ENCODE measurements at regions not wholly inside any gene's neighbourhood (a gene's known extent, or its start where the extent isn't known, plus 50 kb on each side); places are given as distances from the start of the nearest gene placed in this dataset.

GRCh38 chr5:105794578-105794977 lies 1876.2 kb downstream of the EFNA5 start:
- no peak for DNase-seq (ENCODE audit: extremely low read depth in 1 of 2, low read depth in 1 of 2)

GRCh38 chr5:105789246-105789645 lies 1881.5 kb downstream of the EFNA5 start:
- DNase-seq (ENCODE audit: extremely low read depth in 1 of 2, low read depth in 1 of 2) = no peak

GRCh38 chr5:105783811-105784210 lies 1886.9 kb downstream of the EFNA5 start:
- DNase-seq (ENCODE audit: extremely low read depth in 1 of 2, low read depth in 1 of 2) = no peak

- DNase-seq (ENCODE audit: extremely low read depth in 1 of 2, low read depth in 1 of 2) = no peak
Observed at GRCh38 chr5:105782501-105782900, 1888.2 kb downstream of the EFNA5 start.

GRCh38 chr5:105773241-105773640 lies 1897.5 kb downstream of the EFNA5 start:
- DNase-seq (ENCODE audit: extremely low read depth in 1 of 2, low read depth in 1 of 2) = no peak

- DNase-seq (ENCODE audit: extremely low read depth in 1 of 2, low read depth in 1 of 2) = no peak
Observed at GRCh38 chr5:105767267-105767666, 1903.5 kb downstream of the EFNA5 start.

- DNase-seq (ENCODE audit: extremely low read depth in 1 of 2, low read depth in 1 of 2) = no peak
Observed at GRCh38 chr5:105762728-105763127, 1908.0 kb downstream of the EFNA5 start.

- DNase-seq (ENCODE audit: extremely low read depth in 1 of 2, low read depth in 1 of 2) = no peak
Observed at GRCh38 chr5:105754056-105754455, 1916.7 kb downstream of the EFNA5 start.

- no peak for DNase-seq (ENCODE audit: extremely low read depth in 1 of 2, low read depth in 1 of 2)
Observed at GRCh38 chr5:105752801-105753200, 1917.9 kb downstream of the EFNA5 start.

GRCh38 chr5:105751908-105752307 lies 1918.8 kb downstream of the EFNA5 start:
- no peak for DNase-seq (ENCODE audit: extremely low read depth in 1 of 2, low read depth in 1 of 2)

- DNase-seq (ENCODE audit: extremely low read depth in 1 of 2, low read depth in 1 of 2) = no peak
Observed at GRCh38 chr5:105745111-105745510, 1925.6 kb downstream of the EFNA5 start.

- no peak for DNase-seq (ENCODE audit: extremely low read depth in 1 of 2, low read depth in 1 of 2)
Observed at GRCh38 chr5:105740242-105740641, 1930.5 kb downstream of the EFNA5 start.

GRCh38 chr5:105739732-105740131 lies 1931.0 kb downstream of the EFNA5 start:
- DNase-seq (ENCODE audit: extremely low read depth in 1 of 2, low read depth in 1 of 2) = no peak

GRCh38 chr5:105735704-105736103 lies 1935.0 kb downstream of the EFNA5 start:
- DNase-seq (ENCODE audit: extremely low read depth in 1 of 2, low read depth in 1 of 2) = no peak

- DNase-seq (ENCODE audit: extremely low read depth in 1 of 2, low read depth in 1 of 2) = no peak
Observed at GRCh38 chr5:105730982-105731381, 1939.8 kb downstream of the EFNA5 start.

- no peak for DNase-seq (ENCODE audit: extremely low read depth in 1 of 2, low read depth in 1 of 2)
Observed at GRCh38 chr5:105726093-105726492, 1944.6 kb downstream of the EFNA5 start.

GRCh38 chr5:105708442-105708841 lies 1962.3 kb downstream of the EFNA5 start:
- DNase-seq (ENCODE audit: extremely low read depth in 1 of 2, low read depth in 1 of 2) = no peak

GRCh38 chr5:105702323-105702722 lies 1968.4 kb downstream of the EFNA5 start:
- no peak for DNase-seq (ENCODE audit: extremely low read depth in 1 of 2, low read depth in 1 of 2)

- DNase-seq (ENCODE audit: extremely low read depth in 1 of 2, low read depth in 1 of 2) = no peak
Observed at GRCh38 chr5:105696440-105696839, 1974.3 kb downstream of the EFNA5 start.

- DNase-seq (ENCODE audit: extremely low read depth in 1 of 2, low read depth in 1 of 2) = no peak
Observed at GRCh38 chr5:105695941-105696340, 1974.8 kb downstream of the EFNA5 start.

- no peak for DNase-seq (ENCODE audit: extremely low read depth in 1 of 2, low read depth in 1 of 2)
Observed at GRCh38 chr5:105689596-105689995, 1981.1 kb downstream of the EFNA5 start.

GRCh38 chr5:105688227-105688792 lies 1982.4 kb downstream of the EFNA5 start:
- no peak for DNase-seq (ENCODE audit: extremely low read depth in 1 of 2, low read depth in 1 of 2)

GRCh38 chr5:105687493-105687892 lies 1983.2 kb downstream of the EFNA5 start:
- no peak for DNase-seq (ENCODE audit: extremely low read depth in 1 of 2, low read depth in 1 of 2)
